Natural killer cell (primary cell): ENCODE measurements at regions not wholly inside any gene's neighbourhood (a gene's known extent, or its start where the extent isn't known, plus 50 kb on each side); places are given as distances from the start of the nearest gene placed in this dataset.

ENCODE experiments used
- ATAC-seq, 3 donors: fragments of 150-1000 bp in 2 of 3; fragments of 200-7000 bp in 1 of 3; cut with Tn5 transposase; 1 replicate in 1 of 3; 2 replicates in 2 of 3; pipeline ENCODE4 v1.10.0; 2021; ENCODE audit warnings: mild to moderate bottlenecking in 2 of 3, moderate library complexity in 2 of 3
- DNase-seq, 2 donors: peaks; one replicate each; pipeline versions ENCODE4 v3.0.0 to v3.0.0-alpha.2; 2013 to 2021; ENCODE audit warnings: mixed read lengths in 1 of 2
- H3K27ac ChIP-seq: one replicate; pipeline ENCODE4 v1.5.1; 2013; ENCODE audit warnings: mild to moderate bottlenecking, low read length
- H3K27me3 ChIP-seq: one replicate; pipeline ENCODE4 v1.6.1; 2013; ENCODE audit warnings: low read length; ENCODE audit not compliant: control insufficient read depth, insufficient read depth
- H3K36me3 ChIP-seq: one replicate; pipeline ENCODE4 v1.6.1; 2013; ENCODE audit warnings: low read length; ENCODE audit not compliant: control insufficient read depth, insufficient read depth
- H3K4me1 ChIP-seq: one replicate; pipeline ENCODE4 v1.6.1; 2013; ENCODE audit warnings: low read length; ENCODE audit not compliant: control insufficient read depth, insufficient read depth
- H3K4me3 ChIP-seq: one replicate; pipeline ENCODE4 v1.5.1; 2013; ENCODE audit warnings: low read length
- H3K9me3 ChIP-seq: one replicate; pipeline ENCODE4 v1.6.1; 2013; ENCODE audit warnings: low read length; ENCODE audit not compliant: control insufficient read depth, insufficient read depth
- H3K27ac Mint-ChIP-seq, 2 donors: one replicate each; pipeline ENCODE4 v1.8.0; 2022; ENCODE audit warnings: mild to moderate bottlenecking in 2 of 2, mixed read lengths in 2 of 2, moderate library complexity in 1 of 2
- H3K27me3 Mint-ChIP-seq, 2 donors: one replicate each; pipeline ENCODE4 v1.8.0; 2022; ENCODE audit warnings: low read depth in 2 of 2, mixed read lengths in 2 of 2
- H3K36me3 Mint-ChIP-seq: one replicate; pipeline ENCODE4 v1.8.0; 2022; ENCODE audit warnings: mixed read lengths
- H3K4me1 Mint-ChIP-seq, 2 donors: one replicate each; pipeline ENCODE4 v1.8.0; 2022; ENCODE audit warnings: mixed read lengths in 2 of 2
- H3K4me3 Mint-ChIP-seq: one replicate; pipeline ENCODE4 v1.8.0; 2022; ENCODE audit warnings: mild to moderate bottlenecking, moderate library complexity, mixed read lengths
- H3K9me3 Mint-ChIP-seq, 2 donors: one replicate each; pipeline ENCODE4 v1.8.0; 2022; ENCODE audit warnings: mixed read lengths in 2 of 2
- WGBS: methylation state at CpG from one replicate; pipeline ENCODE4 v1.1.7; 2013; ENCODE audit warnings: missing lambda C conversion rate; ENCODE audit not compliant: insufficient coverage; 5-methylcytosine and 5-hydroxymethylcytosine counted together
- intact Hi-C: fragments of 100-400 bp; cut with micrococcal nuclease; formaldehyde crosslinking; loops from one replicate; pipeline ENCODE4 v1.14.2; 2022
- TF ChIP-seq, protein P1 (sequence below): fragments of 200-600 bp; IDR thresholded peaks from one replicate; pipeline ENCODE4 v1.8.0; 2022; ENCODE audit warnings: antibody characterized with exemption

DNA sequence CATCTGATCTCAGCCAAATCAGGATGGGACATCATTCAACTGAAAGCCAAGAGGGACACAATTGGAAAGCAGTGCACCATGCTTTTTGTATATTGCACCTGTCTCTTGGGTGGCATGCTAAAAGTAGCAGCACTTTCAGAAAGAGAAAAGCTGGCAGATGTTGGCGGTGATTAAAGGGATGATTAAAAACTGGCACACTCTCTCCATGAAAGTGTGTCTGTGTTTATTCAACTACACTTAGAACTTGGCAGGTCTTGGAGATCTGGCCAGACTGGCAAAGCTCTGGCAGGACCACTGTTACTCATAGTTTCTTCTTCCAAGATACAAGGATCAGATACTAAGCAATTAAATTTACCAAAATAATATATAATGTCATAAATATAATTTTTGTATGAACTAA, 112.9 kb upstream of the ELAVL2 start:
- Histone ChIP-seq H3K4me3 (no peak overlapping the region), H3K27ac (no peak overlapping the region), H3K9me3 (no peaks in the 10 kb centered on the region), H3K4me1 (no peaks in the 10 kb centered on the region), H3K36me3 (no peaks in the 10 kb centered on the region), H3K27me3 (no peaks in the 10 kb centered on the region)
- peaks cover 7% of the 10 kb centered on the region for H3K36me3 Mint-ChIP-seq
- 100% methylated on average over 1 of the region's 1 CpG for WGBS
- no peak overlapping the region for H3K27ac Mint-ChIP-seq
- H3K4me3 Mint-ChIP-seq: no peak overlapping the region
- TF ChIP-seq, protein P1, sequence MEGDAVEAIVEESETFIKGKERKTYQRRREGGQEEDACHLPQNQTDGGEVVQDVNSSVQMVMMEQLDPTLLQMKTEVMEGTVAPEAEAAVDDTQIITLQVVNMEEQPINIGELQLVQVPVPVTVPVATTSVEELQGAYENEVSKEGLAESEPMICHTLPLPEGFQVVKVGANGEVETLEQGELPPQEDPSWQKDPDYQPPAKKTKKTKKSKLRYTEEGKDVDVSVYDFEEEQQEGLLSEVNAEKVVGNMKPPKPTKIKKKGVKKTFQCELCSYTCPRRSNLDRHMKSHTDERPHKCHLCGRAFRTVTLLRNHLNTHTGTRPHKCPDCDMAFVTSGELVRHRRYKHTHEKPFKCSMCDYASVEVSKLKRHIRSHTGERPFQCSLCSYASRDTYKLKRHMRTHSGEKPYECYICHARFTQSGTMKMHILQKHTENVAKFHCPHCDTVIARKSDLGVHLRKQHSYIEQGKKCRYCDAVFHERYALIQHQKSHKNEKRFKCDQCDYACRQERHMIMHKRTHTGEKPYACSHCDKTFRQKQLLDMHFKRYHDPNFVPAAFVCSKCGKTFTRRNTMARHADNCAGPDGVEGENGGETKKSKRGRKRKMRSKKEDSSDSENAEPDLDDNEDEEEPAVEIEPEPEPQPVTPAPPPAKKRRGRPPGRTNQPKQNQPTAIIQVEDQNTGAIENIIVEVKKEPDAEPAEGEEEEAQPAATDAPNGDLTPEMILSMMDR: no peak
- DNase-seq (no peak), ATAC-seq (no peak)
- peaks cover 2 to 12% of the 10 kb centered on the region in 2 donors for H3K9me3 Mint-ChIP-seq
- H3K4me1 Mint-ChIP-seq: no peaks in the 10 kb centered on the region
- intact Hi-C loops: no loop called here
- H3K27me3 Mint-ChIP-seq: no peaks in the 10 kb centered on the region

- Mint-ChIP-seq H3K4me1 (no peaks in the 10 kb centered on the region), H3K27ac (no peak overlapping the region), H3K9me3 (peaks cover 4 to 7% of the 10 kb centered on the region in 2 donors), H3K4me3 (no peak overlapping the region), H3K36me3 (no peaks in the 10 kb centered on the region), H3K27me3 (no peaks in the 10 kb centered on the region)
- no peak overlapping the region for H3K4me3 ChIP-seq
- intact Hi-C loops: no loop called here
- WGBS: 83% methylated on average over 1 of the region's 1 CpG
- H3K27ac ChIP-seq: no peak overlapping the region
- H3K36me3 ChIP-seq: no peaks in the 10 kb centered on the region
- H3K4me1 ChIP-seq: no peaks in the 10 kb centered on the region
- TF ChIP-seq, protein P1: no peak
- no peaks in the 10 kb centered on the region for H3K9me3 ChIP-seq
- no peaks in the 10 kb centered on the region for H3K27me3 ChIP-seq
- no peak for DNase-seq
- no peak for ATAC-seq
Measured at GRCh38 chr9:23934291-23934906, 108.4 kb upstream of the ELAVL2 start.

DNA sequence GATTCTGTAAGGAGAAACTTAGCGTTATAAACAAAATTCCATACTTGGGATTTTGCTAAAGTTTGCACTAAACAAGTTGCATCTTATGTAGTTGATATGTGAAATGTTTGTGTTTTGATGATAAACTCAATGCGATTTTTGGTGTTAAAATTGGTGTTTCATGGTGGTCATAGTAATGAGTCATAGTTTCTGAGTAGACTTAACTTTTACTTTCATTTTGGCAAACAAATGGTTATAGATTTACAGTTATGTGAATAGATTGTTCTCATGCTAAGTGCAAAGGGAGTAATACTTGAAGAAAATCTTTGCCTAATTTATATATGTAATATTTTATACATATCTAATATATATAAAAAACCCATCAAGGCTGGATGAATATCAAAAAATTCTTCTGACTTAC, 107.3 kb upstream of the ELAVL2 start:
- intact Hi-C loops: no loop called here
- Mint-ChIP-seq H3K4me1 (no peaks in the 10 kb centered on the region), H3K27ac (no peak overlapping the region), H3K27me3 (no peaks in the 10 kb centered on the region), H3K4me3 (no peak overlapping the region), H3K9me3 (peaks cover 5 to 13% of the 10 kb centered on the region in 2 donors), H3K36me3 (no peaks in the 10 kb centered on the region)
- TF ChIP-seq, protein P1: no peak
- WGBS: 86% methylated on average over 2 of the region's 2 CpGs
- Histone ChIP-seq H3K27me3 (no peaks in the 10 kb centered on the region), H3K4me3 (no peak overlapping the region), H3K9me3 (no peaks in the 10 kb centered on the region), H3K4me1 (no peaks in the 10 kb centered on the region), H3K27ac (no peak overlapping the region), H3K36me3 (no peaks in the 10 kb centered on the region)
- ATAC-seq (no peak), DNase-seq (no peak)

- no peak overlapping the region for H3K27ac Mint-ChIP-seq
- H3K27ac ChIP-seq: no peak overlapping the region
- no peaks in the 10 kb centered on the region for H3K4me1 Mint-ChIP-seq
- TF ChIP-seq, protein P1: no peak
- H3K4me3 ChIP-seq: no peak overlapping the region
- ATAC-seq (no peak), DNase-seq (no peak)
- peaks cover 5 to 14% of the 10 kb centered on the region in 2 donors for H3K9me3 Mint-ChIP-seq
- no peaks in the 10 kb centered on the region for H3K27me3 Mint-ChIP-seq
- no peak overlapping the region for H3K4me3 Mint-ChIP-seq
- peaks cover 8% of the 10 kb centered on the region for H3K9me3 ChIP-seq
- H3K27me3 ChIP-seq: no peaks in the 10 kb centered on the region
- no peaks in the 10 kb centered on the region for H3K36me3 Mint-ChIP-seq
- intact Hi-C loops: no loop called here
- H3K4me1 ChIP-seq: no peaks in the 10 kb centered on the region
- no peaks in the 10 kb centered on the region for H3K36me3 ChIP-seq
Measured at GRCh38 chr9:23926368-23926767, 100.3 kb upstream of the ELAVL2 start.
